Neuron (in vitro differentiated cells): ENCODE measurements at regions not wholly inside any gene's neighbourhood (a gene's known extent, or its start where the extent isn't known, plus 50 kb on each side); places are given as distances from the start of the nearest gene placed in this dataset.
A peak's percentile ranks its signal among the peaks of the same experiment; 100 is the strongest.

Source experiments
- H2AFZ ChIP-seq: one replicate; pipeline ENCODE4 v1.6.1; 2013; ENCODE audit warnings: low read depth, mild to moderate bottlenecking, inconsistent platforms, low read length, moderate library complexity
- H3K27me3 ChIP-seq: one replicate; pipeline ENCODE4 v1.6.1; 2013; ENCODE audit warnings: low read length; ENCODE audit not compliant: insufficient read depth
- H3K36me3 ChIP-seq: one replicate; pipeline ENCODE4 v1.6.1; 2013; ENCODE audit warnings: low read length; ENCODE audit not compliant: insufficient read depth
- H3K4me1 ChIP-seq: one replicate; pipeline ENCODE4 v1.6.1; 2013; ENCODE audit warnings: low read length; ENCODE audit not compliant: insufficient read depth
- H3K4me3 ChIP-seq: 2 replicates; pipeline ENCODE4 v1.5.1; 2013; ENCODE audit warnings: mild to moderate bottlenecking, low read length, moderate library complexity
- H3K9me3 ChIP-seq: one replicate; pipeline ENCODE4 v1.6.1; 2013; ENCODE audit warnings: low read length

GRCh38 chr4:38582889-38583470 is 81.0 kb upstream of the KLF3 start:
- H3K9me3 ChIP-seq, result no peaks in the 10 kb centered on the region
- peak overlapping the region; percentile 30 for H2AFZ ChIP-seq
- peaks cover 3% of the 10 kb centered on the region for H3K4me1 ChIP-seq
- no peak overlapping the region for H3K4me3 ChIP-seq
- no peaks in the 10 kb centered on the region for H3K27me3 ChIP-seq
- no peaks in the 10 kb centered on the region for H3K36me3 ChIP-seq

GRCh38 chr4:38585871-38586270 is 78.1 kb upstream of the KLF3 start:
- Histone ChIP-seq H3K36me3 (no peaks in the 10 kb centered on the region), H3K27me3 (no peaks in the 10 kb centered on the region), H3K4me1 (peaks cover 3% of the 10 kb centered on the region), H3K4me3 (no peak overlapping the region), H3K9me3 (no peaks in the 10 kb centered on the region), H2AFZ (no peak overlapping the region)

GRCh38 chr4:38587106-38587505 is 76.9 kb upstream of the KLF3 start:
- Histone ChIP-seq H3K9me3 (no peaks in the 10 kb centered on the region), H3K4me1 (peaks cover 3% of the 10 kb centered on the region), H3K4me3 (no peak overlapping the region), H2AFZ (no peak overlapping the region), H3K27me3 (no peaks in the 10 kb centered on the region), H3K36me3 (no peaks in the 10 kb centered on the region)

- no peak overlapping the region for H3K4me3 ChIP-seq
- no peaks in the 10 kb centered on the region for H3K27me3 ChIP-seq
- H3K4me1 ChIP-seq, result no peaks in the 10 kb centered on the region
- no peaks in the 10 kb centered on the region for H3K36me3 ChIP-seq
- no peak overlapping the region for H2AFZ ChIP-seq
- H3K9me3 ChIP-seq, result no peaks in the 10 kb centered on the region
Observed at GRCh38 chr4:38590046-38590445, 74.0 kb upstream of the KLF3 start.

- Histone ChIP-seq H3K36me3 (no peaks in the 10 kb centered on the region), H3K4me3 (no peak overlapping the region), H3K9me3 (no peaks in the 10 kb centered on the region), H3K27me3 (no peaks in the 10 kb centered on the region), H3K4me1 (no peaks in the 10 kb centered on the region), H2AFZ (no peak overlapping the region)
Observed at GRCh38 chr4:38591617-38592337, 72.2 kb upstream of the KLF3 start.

GRCh38 chr4:38598489-38598888 is 65.5 kb upstream of the KLF3 start:
- Histone ChIP-seq H3K27me3 (no peaks in the 10 kb centered on the region), H3K4me1 (no peaks in the 10 kb centered on the region), H2AFZ (no peak overlapping the region), H3K9me3 (no peaks in the 10 kb centered on the region), H3K36me3 (no peaks in the 10 kb centered on the region), H3K4me3 (no peak overlapping the region)

- Histone ChIP-seq H3K9me3 (no peaks in the 10 kb centered on the region), H3K36me3 (no peaks in the 10 kb centered on the region), H3K4me3 (no peak overlapping the region), H3K27me3 (no peaks in the 10 kb centered on the region), H2AFZ (no peak overlapping the region), H3K4me1 (peaks cover 3% of the 10 kb centered on the region)
Observed at GRCh38 chr4:38600575-38600974, 63.4 kb upstream of the KLF3 start.

GRCh38 chr4:38601244-38601915 is 62.6 kb upstream of the KLF3 start:
- H3K4me3 ChIP-seq, result no peak overlapping the region
- no peak overlapping the region for H2AFZ ChIP-seq
- H3K36me3 ChIP-seq, result no peaks in the 10 kb centered on the region
- no peaks in the 10 kb centered on the region for H3K27me3 ChIP-seq
- no peaks in the 10 kb centered on the region for H3K9me3 ChIP-seq
- peaks cover 11% of the 10 kb centered on the region for H3K4me1 ChIP-seq

- Histone ChIP-seq H2AFZ (no peak overlapping the region), H3K4me1 (peaks cover 13% of the 10 kb centered on the region), H3K4me3 (no peak overlapping the region), H3K36me3 (no peaks in the 10 kb centered on the region), H3K27me3 (no peaks in the 10 kb centered on the region), H3K9me3 (no peaks in the 10 kb centered on the region)
Observed at GRCh38 chr4:38601916-38602291, 62.1 kb upstream of the KLF3 start.

GRCh38 chr4:38603652-38604051 is 60.3 kb upstream of the KLF3 start:
- Histone ChIP-seq H3K9me3 (no peaks in the 10 kb centered on the region), H3K27me3 (no peaks in the 10 kb centered on the region), H3K4me1 (peaks cover 13% of the 10 kb centered on the region), H3K36me3 (no peaks in the 10 kb centered on the region), H3K4me3 (no peak overlapping the region), H2AFZ (no peak overlapping the region)

- H3K4me1 ChIP-seq, result peaks cover 13% of the 10 kb centered on the region
- H3K36me3 ChIP-seq, result no peaks in the 10 kb centered on the region
- no peak overlapping the region for H3K4me3 ChIP-seq
- no peak overlapping the region for H2AFZ ChIP-seq
- H3K9me3 ChIP-seq, result no peaks in the 10 kb centered on the region
- H3K27me3 ChIP-seq, result no peaks in the 10 kb centered on the region
Observed at GRCh38 chr4:38605181-38605752, 58.7 kb upstream of the KLF3 start.

GRCh38 chr4:38605753-38606586 is 58.0 kb upstream of the KLF3 start:
- no peaks in the 10 kb centered on the region for H3K27me3 ChIP-seq
- no peaks in the 10 kb centered on the region for H3K36me3 ChIP-seq
- no peaks in the 10 kb centered on the region for H3K9me3 ChIP-seq
- no peak overlapping the region for H2AFZ ChIP-seq
- H3K4me3 ChIP-seq, result no peak overlapping the region
- peaks cover 14% of the 10 kb centered on the region for H3K4me1 ChIP-seq

- Histone ChIP-seq H2AFZ (no peak overlapping the region), H3K27me3 (no peaks in the 10 kb centered on the region), H3K36me3 (no peaks in the 10 kb centered on the region), H3K4me1 (peaks cover 16% of the 10 kb centered on the region), H3K4me3 (no peak overlapping the region), H3K9me3 (no peaks in the 10 kb centered on the region)
Observed at GRCh38 chr4:38606587-38606905, 57.5 kb upstream of the KLF3 start.
